IMR-90 (cell line): ENCODE measurements at regions not wholly inside any gene's neighbourhood (a gene's known extent, or its start where the extent isn't known, plus 50 kb on each side); places are given as distances from the start of the nearest gene placed in this dataset.

Experiments
- ATAC-seq: fragments of 200-7000 bp; cut with Tn5 transposase; 2 replicates; pipeline ENCODE4 v1.9.1; 2020; ENCODE audit warnings: low read depth, mild to moderate bottlenecking, moderate library complexity
- BruUV-seq: library from RNA; stranded (reverse); fragments of 400-500 nt; replicated peaks from 2 replicates; lab custom pipeline; 2021; lab: Mats Ljungman, UMichigan
- CTCF ChIA-PET: fragments of 300-600 bp; formaldehyde crosslinking; extraction: SDS; loops from one replicate; lab custom pipeline; 2021; ENCODE audit warnings: antibody characterized with exemption; lab: Yijun Ruan, JAX
- POLR2A ChIA-PET: fragments of 300-600 bp; sonication (Branson Sonifier 250); formaldehyde crosslinking; loops from one replicate; lab custom pipeline; 2022; ENCODE audit warnings: antibody characterized with exemption; ENCODE audit not compliant: unreplicated experiment; lab: Charles Lee
- DNase-seq: peaks from one replicate; pipeline ENCODE4 v3.0.0; 2013
- H2AFZ ChIP-seq: replicated peaks from 2 replicates; pipeline ENCODE3; 2013; ENCODE audit warnings: low read length, mild to moderate bottlenecking; ENCODE audit not compliant: poor library complexity
- H2AK5ac ChIP-seq: 2 replicates; pipeline ENCODE4 v1.6.1; 2013; ENCODE audit warnings: low read depth, low read length, inconsistent platforms
- H2AK9ac ChIP-seq: replicated peaks from 2 replicates; pipeline ENCODE3; 2013; ENCODE audit warnings: mild to moderate bottlenecking, low read depth, low read length, moderate library complexity; ENCODE audit not compliant: poor library complexity
- H2BK120ac ChIP-seq: 2 replicates; pipeline ENCODE4 v1.6.1; 2013; ENCODE audit warnings: low read depth, low read length, inconsistent platforms
- H2BK15ac ChIP-seq: 3 replicates; pipeline ENCODE4 v1.6.1; 2013; ENCODE audit warnings: low read depth, low read length, inconsistent platforms
- H2BK20ac ChIP-seq: 2 replicates; pipeline ENCODE4 v1.6.1; 2013; ENCODE audit warnings: low read depth, mild to moderate bottlenecking, inconsistent platforms, low read length, moderate library complexity
- H2BK5ac ChIP-seq: 2 replicates; pipeline ENCODE4 v1.6.1; 2013; ENCODE audit warnings: mild to moderate bottlenecking, low read depth, low read length, inconsistent platforms; ENCODE audit not compliant: poor library complexity, severe bottlenecking
- H3K14ac ChIP-seq: replicated peaks from 2 replicates; pipeline ENCODE4 v1.6.1; 2013; ENCODE audit warnings: low read depth, low read length, inconsistent platforms
- H3K18ac ChIP-seq: 2 replicates; pipeline ENCODE4 v1.6.1; 2013; ENCODE audit warnings: low read depth, low read length, control low read depth
- H3K23ac ChIP-seq: 2 replicates; pipeline ENCODE4 v1.6.1; 2013; ENCODE audit warnings: low read depth, low read length, inconsistent platforms
- H3K27ac ChIP-seq: 2 replicates; pipeline ENCODE4 v1.5.1; 2013; ENCODE audit warnings: mild to moderate bottlenecking, control low read depth, low read length; ENCODE audit not compliant: insufficient read depth
- H3K27me3 ChIP-seq: 2 replicates; pipeline ENCODE4 v1.6.1; 2013; ENCODE audit warnings: low read length; ENCODE audit not compliant: control insufficient read depth, insufficient read depth
- H3K36me3 ChIP-seq: 2 replicates; pipeline ENCODE4 v1.6.1; 2013; ENCODE audit warnings: low read length, mixed read lengths; ENCODE audit not compliant: control insufficient read depth, insufficient read depth
- H3K4ac ChIP-seq: 2 replicates; pipeline ENCODE4 v1.6.1; 2013; ENCODE audit warnings: low read depth, low read length, inconsistent platforms
- H3K4me1 ChIP-seq: 2 replicates; pipeline ENCODE4 v1.6.1; 2013; ENCODE audit warnings: low read length, mixed read lengths; ENCODE audit not compliant: control insufficient read depth, insufficient read depth
- H3K4me2 ChIP-seq: 2 replicates; pipeline ENCODE4 v1.6.1; 2013; ENCODE audit warnings: low read depth, mild to moderate bottlenecking, control low read depth, low read length, moderate library complexity
- H3K4me3 ChIP-seq: 2 replicates; pipeline ENCODE4 v1.5.1; 2013; ENCODE audit warnings: low read depth, mild to moderate bottlenecking, control low read depth, low read length, moderate library complexity; ENCODE audit not compliant: insufficient read depth
- H3K56ac ChIP-seq: 2 replicates; pipeline ENCODE4 v1.6.1; 2013; ENCODE audit warnings: low read length, inconsistent platforms; ENCODE audit not compliant: insufficient read depth; ENCODE audit errors: extremely low read depth
- H3K79me1 ChIP-seq, 2 experiments: 2 replicates each; pipeline ENCODE4 v1.6.1; 2013; ENCODE audit warnings: low read length in 2 of 2, inconsistent platforms in 1 of 2, low read depth in 1 of 2
- H3K9ac ChIP-seq: 2 replicates; pipeline ENCODE4 v1.6.1; 2013; ENCODE audit warnings: low read depth, low read length, control low read depth
- H3K9me1 ChIP-seq: 2 replicates; pipeline ENCODE4 v1.6.1; 2013; ENCODE audit warnings: low read length, inconsistent platforms; ENCODE audit not compliant: insufficient read depth
- H3K9me3 ChIP-seq: 2 replicates; pipeline ENCODE4 v1.6.1; 2013; ENCODE audit warnings: low read length; ENCODE audit not compliant: control insufficient read depth, insufficient read depth
- H4K20me1 ChIP-seq: 2 replicates; pipeline ENCODE4 v1.6.1; 2013; ENCODE audit warnings: low read length, inconsistent platforms; ENCODE audit not compliant: insufficient read depth
- H4K5ac ChIP-seq: 2 replicates; pipeline ENCODE4 v1.6.1; 2013; ENCODE audit warnings: mild to moderate bottlenecking, low read depth, low read length, control low read depth
- H4K8ac ChIP-seq, 2 experiments: 2 replicates each; pipeline ENCODE4 v1.6.1; 2013; ENCODE audit warnings: low read depth in 2 of 2, low read length in 2 of 2, control low read depth in 1 of 2, inconsistent platforms in 1 of 2
- H4K91ac ChIP-seq: 2 replicates; pipeline ENCODE4 v1.6.1; 2013; ENCODE audit warnings: low read depth, low read length, inconsistent platforms; ENCODE audit not compliant: insufficient read depth
- MAZ ChIP-seq: IDR thresholded peaks from 2 replicates; pipeline ENCODE4 v1.6.1; 2012; ENCODE audit warnings: low read depth, mild to moderate bottlenecking, low read length, improper control_type of control experiment, moderate library complexity, borderline replicate concordance
- WGBS, 2 experiments: methylation state at CpG; one replicate each; pipeline versions ENCODE4 v1.1.5 to v1.1.7; 2013; ENCODE audit warnings: missing lambda C conversion rate in 2 of 2; ENCODE audit not compliant: insufficient read length in 1 of 2; ENCODE audit errors: extremely low coverage in 2 of 2; 5-methylcytosine and 5-hydroxymethylcytosine counted together
- dilution Hi-C: fragments of 300-500 bp; cut with HindIII; formaldehyde crosslinking; loops from one replicate; pipeline ENCODE4 v1.14.3; 2018; ENCODE audit warnings: low sequenced_read_pairs; ENCODE audit not compliant: unreplicated experiment
- in situ Hi-C: fragments of 300-500 bp; cut with MboI; formaldehyde crosslinking; loops from 3 replicates; pipeline ENCODE4 v1.14.3; 2019; ENCODE audit warnings: low sequenced_read_pairs, inconsistent platforms, mixed read lengths
- intact Hi-C: fragments of 100-400 bp; cut with micrococcal nuclease; formaldehyde crosslinking; loops from 2 replicates; pipeline ENCODE4 v1.10.0; 2022
- TF ChIP-seq, protein P1 (sequence below): fragments of 150-350 bp; IDR thresholded peaks from 2 replicates; pipeline ENCODE4 v1.6.1; 2016; ENCODE audit warnings: low read depth, mild to moderate bottlenecking, low read length, moderate library complexity, borderline replicate concordance

DNA sequence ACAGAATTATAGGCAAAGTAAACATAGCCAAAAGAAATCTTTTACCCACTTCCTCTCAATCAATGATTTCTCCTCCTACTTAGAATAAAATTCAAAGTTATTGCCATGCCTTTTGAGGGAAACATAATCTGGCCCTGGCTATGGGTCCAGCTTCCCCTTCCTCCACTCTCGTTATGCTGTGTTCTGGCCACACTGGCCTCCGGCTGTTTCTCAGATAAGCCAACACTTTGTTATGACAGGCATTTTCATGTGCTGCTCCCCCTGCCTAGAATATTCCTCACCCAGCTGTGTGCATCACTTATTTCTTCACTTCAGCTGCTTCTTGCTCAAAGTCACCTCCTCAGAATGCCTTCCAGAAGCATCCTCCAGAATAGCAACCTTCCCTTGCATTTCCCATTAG lies 386.6 kb upstream of the AADAT start:
- in situ Hi-C loops: no loop called here
- Histone ChIP-seq H3K27ac (no peak overlapping the region), H3K4me1 (no peaks in the 10 kb centered on the region), H3K79me1 (no peaks in the 10 kb centered on the region), H2AK5ac (no peak overlapping the region), H4K5ac (no peak overlapping the region), H2BK5ac (no peak overlapping the region), H3K36me3 (no peaks in the 10 kb centered on the region), H2BK120ac (no peak overlapping the region), H3K9me3 (peaks cover 3% of the 10 kb centered on the region; the same call in 1 of the 2 replicates), H3K56ac (no peak overlapping the region), H3K4me2 (no peak overlapping the region), H3K9me1 (no peaks in the 10 kb centered on the region), H3K14ac (no peak overlapping the region), H3K23ac (no peak overlapping the region), H3K27me3 (no peaks in the 10 kb centered on the region), H4K8ac (no peak overlapping the region), H4K91ac (no peak overlapping the region), H2AK9ac (no peak overlapping the region), H4K20me1 (no peaks in the 10 kb centered on the region), H3K18ac (no peak overlapping the region), H3K4me3 (no peak overlapping the region), H2AFZ (no peak overlapping the region), H3K9ac (no peak overlapping the region), H2BK20ac (no peak overlapping the region), H3K4ac (no peak overlapping the region), H2BK15ac (no peak overlapping the region)
- intact Hi-C loops: no loop called here
- ChIA-PET POLR2A (no interaction called here), CTCF (no interaction called here)
- TF ChIP-seq MAZ: no peak
- TF ChIP-seq, protein P1, sequence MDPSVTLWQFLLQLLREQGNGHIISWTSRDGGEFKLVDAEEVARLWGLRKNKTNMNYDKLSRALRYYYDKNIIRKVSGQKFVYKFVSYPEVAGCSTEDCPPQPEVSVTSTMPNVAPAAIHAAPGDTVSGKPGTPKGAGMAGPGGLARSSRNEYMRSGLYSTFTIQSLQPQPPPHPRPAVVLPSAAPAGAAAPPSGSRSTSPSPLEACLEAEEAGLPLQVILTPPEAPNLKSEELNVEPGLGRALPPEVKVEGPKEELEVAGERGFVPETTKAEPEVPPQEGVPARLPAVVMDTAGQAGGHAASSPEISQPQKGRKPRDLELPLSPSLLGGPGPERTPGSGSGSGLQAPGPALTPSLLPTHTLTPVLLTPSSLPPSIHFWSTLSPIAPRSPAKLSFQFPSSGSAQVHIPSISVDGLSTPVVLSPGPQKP: no peak
- no TSS peak for BruUV-seq
- dilution Hi-C loops: no loop called here
- WGBS, 2 experiments: no CpG with 5 or more reads among the region's 2 CpGs
- no peak for DNase-seq
- no peak for ATAC-seq
